GM12878 (cell line): ENCODE measurements at regions not wholly inside any gene's neighbourhood (a gene's known extent, or its start where the extent isn't known, plus 50 kb on each side); places are given as distances from the start of the nearest gene placed in this dataset.

Source experiments
- ATF7 ChIP-seq: fragments of 450-650 bp; IDR thresholded peaks from 2 replicates; pipeline ENCODE4 v1.6.1; 2016; ENCODE audit warnings: low read depth, mild to moderate bottlenecking
- BHLHE40 ChIP-seq, 2 experiments: fragments of 450-650 bp in 1 of 2; IDR thresholded peaks; 2 replicates each; pipeline ENCODE4 v1.6.1; 2011 to 2017; ENCODE audit warnings: low read depth in 2 of 2, borderline replicate concordance in 1 of 2, improper control_type of control experiment in 1 of 2, low read length in 1 of 2, mild to moderate bottlenecking in 1 of 2
- CHD2 ChIP-seq: IDR thresholded peaks from 2 replicates; pipeline ENCODE4 v1.6.1; 2011; ENCODE audit warnings: low read depth, low read length, improper control_type of control experiment, borderline replicate concordance
- EGR1 ChIP-seq, 2 experiments: IDR thresholded peaks; 1 replicate in 1 of 2; 2 replicates in 1 of 2; pipeline ENCODE4 v1.6.1; 2011 to 2012; ENCODE audit warnings: low read depth in 2 of 2, low read length in 2 of 2, borderline replicate concordance in 1 of 2, mild to moderate bottlenecking in 1 of 2, moderate library complexity in 1 of 2
- EZH2 ChIP-seq: IDR thresholded peaks from 2 replicates; pipeline ENCODE4 v1.6.1; 2012; ENCODE audit warnings: low read depth, mild to moderate bottlenecking, control low read depth, inconsistent platforms, low read length, borderline replicate concordance; ENCODE audit not compliant: control insufficient read depth
- JUND ChIP-seq: IDR thresholded peaks from 2 replicates; pipeline ENCODE4 v1.6.1; 2012; ENCODE audit warnings: low read depth, mild to moderate bottlenecking, low read length, improper control_type of control experiment, moderate library complexity
- MYC ChIP-seq: IDR thresholded peaks from 2 replicates; pipeline ENCODE4 v1.6.1; 2011; ENCODE audit warnings: mild to moderate bottlenecking, low read length, moderate library complexity, inconsistent platforms; ENCODE audit not compliant: insufficient read depth, insufficient replicate concordance, insufficient read length, severe bottlenecking
- POLR2AphosphoS5 ChIP-seq: IDR thresholded peaks from 2 replicates; pipeline ENCODE4 v1.6.1; 2011; ENCODE audit warnings: mild to moderate bottlenecking, low read length, inconsistent platforms
- RFX5 ChIP-seq: IDR thresholded peaks from 2 replicates; pipeline ENCODE4 v1.6.1; 2011; ENCODE audit warnings: low read depth, low read length, improper control_type of control experiment
- SIN3A ChIP-seq: IDR thresholded peaks from 2 replicates; pipeline ENCODE4 v1.6.1; 2012; ENCODE audit warnings: low read depth, low read length, improper control_type of control experiment
- TF ChIP-seq, protein P1 (sequence below): IDR thresholded peaks from 2 replicates; pipeline ENCODE4 v1.6.1; 2011; ENCODE audit warnings: borderline replicate concordance, low read depth, mild to moderate bottlenecking, moderate library complexity, mixed read lengths, low read length; ENCODE audit not compliant: insufficient read depth; ENCODE audit errors: extremely low read length
- TF ChIP-seq, protein P2 (sequence below): IDR thresholded peaks from 2 replicates; pipeline ENCODE4 v1.6.1; 2012; ENCODE audit warnings: low read depth, low read length, improper control_type of control experiment
- TF ChIP-seq, protein P3 (sequence below), 3 experiments: IDR thresholded peaks in 2 of 3; conservative IDR thresholded peaks in 1 of 3; 2 replicates each; pipeline ENCODE4 v1.5.1; 2011; ENCODE audit warnings: low read depth in 3 of 3, low read length in 3 of 3, mild to moderate bottlenecking in 3 of 3, control low read depth in 2 of 3, moderate library complexity in 2 of 3, inconsistent platforms in 1 of 3, mixed read lengths in 1 of 3; ENCODE audit not compliant: control insufficient read depth in 2 of 3, insufficient read depth in 1 of 3; ENCODE audit errors: extremely low read depth in 1 of 3
- TF ChIP-seq, protein P4 (sequence below): fragments of 450-650 bp; IDR thresholded peaks from 2 replicates; pipeline ENCODE4 v1.6.1; 2017; ENCODE audit warnings: mild to moderate bottlenecking, moderate library complexity

DNA sequence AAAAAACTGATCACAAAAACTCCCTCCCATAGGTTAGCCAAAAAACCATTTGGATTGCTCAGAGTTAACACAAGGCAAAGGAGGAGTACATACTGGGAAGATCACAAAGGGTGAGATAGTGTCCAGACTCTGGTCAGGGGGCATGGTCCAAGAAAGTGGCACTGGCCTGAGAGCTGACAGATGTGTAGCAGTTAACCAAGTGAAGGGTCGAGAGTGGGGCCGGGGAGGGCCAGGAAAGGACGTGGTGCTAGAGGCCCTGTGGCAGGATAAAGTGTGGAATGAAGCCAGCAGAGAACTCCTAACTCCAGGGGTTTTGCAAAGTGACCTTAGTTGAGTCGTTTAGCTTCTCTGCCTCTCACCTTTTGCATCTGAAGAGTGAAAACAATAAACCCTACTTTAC is 290.5 kb downstream of the FOXA2 start:
- TF ChIP-seq MYC (no peak), JUND (no peak), BHLHE40 (IDR thresholded peaks at IDR 0.05; ENCODE audit: borderline replicate concordance in 1 of 2, low read depth in 2 of 2, low read length in 1 of 2) (no peak), ATF7 (no peak), SIN3A (no peak), POLR2AphosphoS5 (no peak), CHD2 (no peak), EGR1 (IDR thresholded peaks at IDR 0.05; ENCODE audit: borderline replicate concordance in 1 of 2, low read depth in 2 of 2, low read length in 2 of 2) (no peak), RFX5 (no peak), EZH2 (no peak)
- TF ChIP-seq, protein P1, sequence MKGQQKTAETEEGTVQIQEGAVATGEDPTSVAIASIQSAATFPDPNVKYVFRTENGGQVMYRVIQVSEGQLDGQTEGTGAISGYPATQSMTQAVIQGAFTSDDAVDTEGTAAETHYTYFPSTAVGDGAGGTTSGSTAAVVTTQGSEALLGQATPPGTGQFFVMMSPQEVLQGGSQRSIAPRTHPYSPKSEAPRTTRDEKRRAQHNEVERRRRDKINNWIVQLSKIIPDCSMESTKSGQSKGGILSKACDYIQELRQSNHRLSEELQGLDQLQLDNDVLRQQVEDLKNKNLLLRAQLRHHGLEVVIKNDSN = no peak
- TF ChIP-seq, protein P2, sequence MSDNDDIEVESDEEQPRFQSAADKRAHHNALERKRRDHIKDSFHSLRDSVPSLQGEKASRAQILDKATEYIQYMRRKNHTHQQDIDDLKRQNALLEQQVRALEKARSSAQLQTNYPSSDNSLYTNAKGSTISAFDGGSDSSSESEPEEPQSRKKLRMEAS = no peak
- TF ChIP-seq, protein P3, sequence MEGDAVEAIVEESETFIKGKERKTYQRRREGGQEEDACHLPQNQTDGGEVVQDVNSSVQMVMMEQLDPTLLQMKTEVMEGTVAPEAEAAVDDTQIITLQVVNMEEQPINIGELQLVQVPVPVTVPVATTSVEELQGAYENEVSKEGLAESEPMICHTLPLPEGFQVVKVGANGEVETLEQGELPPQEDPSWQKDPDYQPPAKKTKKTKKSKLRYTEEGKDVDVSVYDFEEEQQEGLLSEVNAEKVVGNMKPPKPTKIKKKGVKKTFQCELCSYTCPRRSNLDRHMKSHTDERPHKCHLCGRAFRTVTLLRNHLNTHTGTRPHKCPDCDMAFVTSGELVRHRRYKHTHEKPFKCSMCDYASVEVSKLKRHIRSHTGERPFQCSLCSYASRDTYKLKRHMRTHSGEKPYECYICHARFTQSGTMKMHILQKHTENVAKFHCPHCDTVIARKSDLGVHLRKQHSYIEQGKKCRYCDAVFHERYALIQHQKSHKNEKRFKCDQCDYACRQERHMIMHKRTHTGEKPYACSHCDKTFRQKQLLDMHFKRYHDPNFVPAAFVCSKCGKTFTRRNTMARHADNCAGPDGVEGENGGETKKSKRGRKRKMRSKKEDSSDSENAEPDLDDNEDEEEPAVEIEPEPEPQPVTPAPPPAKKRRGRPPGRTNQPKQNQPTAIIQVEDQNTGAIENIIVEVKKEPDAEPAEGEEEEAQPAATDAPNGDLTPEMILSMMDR (IDR thresholded peaks at IDR 0.05 in 2 of 3, conservative IDR thresholded peaks at IDR 0.05 in 1 of 3; ENCODE audit: control insufficient read depth in 2 of 3, extremely low read depth in 1 of 3, insufficient read depth in 1 of 3, low read depth in 3 of 3, low read length in 3 of 3) = no peak
- TF ChIP-seq, protein P4, sequence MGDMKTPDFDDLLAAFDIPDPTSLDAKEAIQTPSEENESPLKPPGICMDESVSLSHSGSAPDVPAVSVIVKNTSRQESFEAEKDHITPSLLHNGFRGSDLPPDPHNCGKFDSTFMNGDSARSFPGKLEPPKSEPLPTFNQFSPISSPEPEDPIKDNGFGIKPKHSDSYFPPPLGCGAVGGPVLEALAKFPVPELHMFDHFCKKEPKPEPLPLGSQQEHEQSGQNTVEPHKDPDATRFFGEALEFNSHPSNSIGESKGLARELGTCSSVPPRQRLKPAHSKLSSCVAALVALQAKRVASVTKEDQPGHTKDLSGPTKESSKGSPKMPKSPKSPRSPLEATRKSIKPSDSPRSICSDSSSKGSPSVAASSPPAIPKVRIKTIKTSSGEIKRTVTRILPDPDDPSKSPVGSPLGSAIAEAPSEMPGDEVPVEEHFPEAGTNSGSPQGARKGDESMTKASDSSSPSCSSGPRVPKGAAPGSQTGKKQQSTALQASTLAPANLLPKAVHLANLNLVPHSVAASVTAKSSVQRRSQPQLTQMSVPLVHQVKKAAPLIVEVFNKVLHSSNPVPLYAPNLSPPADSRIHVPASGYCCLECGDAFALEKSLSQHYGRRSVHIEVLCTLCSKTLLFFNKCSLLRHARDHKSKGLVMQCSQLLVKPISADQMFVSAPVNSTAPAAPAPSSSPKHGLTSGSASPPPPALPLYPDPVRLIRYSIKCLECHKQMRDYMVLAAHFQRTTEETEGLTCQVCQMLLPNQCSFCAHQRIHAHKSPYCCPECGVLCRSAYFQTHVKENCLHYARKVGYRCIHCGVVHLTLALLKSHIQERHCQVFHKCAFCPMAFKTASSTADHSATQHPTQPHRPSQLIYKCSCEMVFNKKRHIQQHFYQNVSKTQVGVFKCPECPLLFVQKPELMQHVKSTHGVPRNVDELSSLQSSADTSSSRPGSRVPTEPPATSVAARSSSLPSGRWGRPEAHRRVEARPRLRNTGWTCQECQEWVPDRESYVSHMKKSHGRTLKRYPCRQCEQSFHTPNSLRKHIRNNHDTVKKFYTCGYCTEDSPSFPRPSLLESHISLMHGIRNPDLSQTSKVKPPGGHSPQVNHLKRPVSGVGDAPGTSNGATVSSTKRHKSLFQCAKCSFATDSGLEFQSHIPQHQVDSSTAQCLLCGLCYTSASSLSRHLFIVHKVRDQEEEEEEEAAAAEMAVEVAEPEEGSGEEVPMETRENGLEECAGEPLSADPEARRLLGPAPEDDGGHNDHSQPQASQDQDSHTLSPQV = no peak
